ENCODE measurements at regions not wholly inside any gene's neighbourhood (a gene's known extent, or its start where the extent isn't known, plus 50 kb on each side); places are given as distances from the start of the nearest gene placed in this dataset.
"Not testable (repeated sequence)": the region's sequence is repeated elsewhere in the genome, so short reads cannot be mapped to it uniquely, and the experiment has no call there.

DNA sequence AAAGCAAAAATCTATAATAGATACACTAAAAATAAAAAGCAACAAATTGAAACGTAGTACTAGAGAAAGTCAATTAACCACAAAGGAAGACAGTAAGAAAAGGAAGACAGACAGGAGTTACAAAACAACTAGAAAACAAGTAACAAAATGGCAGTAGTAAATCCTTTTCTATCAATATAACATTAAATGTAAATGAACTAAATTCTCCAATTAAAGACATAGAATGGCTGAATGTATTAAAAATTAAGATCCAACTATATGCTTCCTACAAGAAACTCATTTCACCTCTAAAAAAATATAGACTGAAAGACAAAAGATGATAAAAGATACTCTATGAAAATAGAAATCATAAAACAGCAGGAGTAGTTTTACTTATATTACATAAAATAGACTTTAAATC lies 79.1 kb downstream of the CTH start:
- no peak for DNase-seq (ENCODE audit: low read depth in 2 of 2)

DNA sequence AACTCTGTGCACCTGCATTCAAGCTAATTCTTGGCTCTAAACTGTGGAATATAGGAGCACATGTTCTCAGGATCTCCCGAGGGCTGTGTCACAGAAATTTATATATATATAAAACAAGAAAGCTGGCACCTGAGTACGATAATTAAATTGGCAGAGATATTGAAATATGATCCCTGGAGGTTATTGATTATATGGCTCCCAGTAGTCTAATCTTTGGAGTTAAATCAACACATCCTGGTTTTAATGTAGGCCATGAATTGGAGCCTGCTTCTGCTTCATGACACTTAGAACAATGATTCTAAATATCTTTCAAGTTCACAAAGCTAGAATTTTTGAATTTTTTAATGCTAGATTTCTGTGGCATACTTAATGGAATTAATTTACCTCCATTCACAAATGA lies 84.3 kb downstream of the CTH start:
- no peak for DNase-seq (ENCODE audit: low read depth in 2 of 2)

DNA sequence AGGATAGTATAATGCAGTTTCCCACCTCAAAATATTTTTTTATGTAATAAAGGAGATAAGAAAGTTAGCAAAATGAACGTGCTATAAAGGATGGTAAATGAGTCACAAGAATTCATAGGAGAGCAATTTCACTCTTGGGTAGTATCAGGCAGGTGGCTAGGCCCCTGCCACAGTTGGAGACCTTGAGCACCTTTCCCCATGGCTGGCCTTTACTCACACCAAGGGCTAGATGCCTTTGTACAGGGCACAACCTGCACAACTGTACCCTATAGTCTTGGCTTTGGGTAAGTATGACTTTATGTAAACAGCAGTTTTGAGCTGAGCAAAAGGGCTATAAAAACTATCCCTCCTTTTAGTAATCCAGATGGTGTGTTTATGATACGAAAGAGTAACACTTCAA lies 85.1 kb downstream of the CTH start:
- DNase-seq (ENCODE audit: low read depth in 2 of 2), result no peak

DNA sequence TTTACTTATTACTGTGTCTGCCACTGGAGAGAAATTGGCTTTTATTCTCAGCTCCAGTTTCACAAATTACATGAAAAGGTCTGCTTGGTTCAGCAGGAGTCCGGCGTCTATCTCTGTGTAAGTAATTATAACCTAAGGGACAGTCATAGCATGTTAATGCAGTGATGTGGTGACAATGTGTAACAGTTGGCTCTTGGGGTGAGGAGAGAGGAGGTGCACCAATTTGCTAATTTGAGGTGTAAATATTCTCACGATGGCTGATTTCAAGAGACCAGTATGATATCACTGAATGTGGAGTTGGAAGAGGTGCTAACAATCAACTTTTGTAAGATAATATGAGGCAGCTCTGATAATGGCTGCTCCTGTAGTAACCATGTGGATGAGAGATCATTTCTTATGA lies 86.1 kb downstream of the CTH start:
- DNase-seq (ENCODE audit: low read depth in 2 of 2), result no peak

DNA sequence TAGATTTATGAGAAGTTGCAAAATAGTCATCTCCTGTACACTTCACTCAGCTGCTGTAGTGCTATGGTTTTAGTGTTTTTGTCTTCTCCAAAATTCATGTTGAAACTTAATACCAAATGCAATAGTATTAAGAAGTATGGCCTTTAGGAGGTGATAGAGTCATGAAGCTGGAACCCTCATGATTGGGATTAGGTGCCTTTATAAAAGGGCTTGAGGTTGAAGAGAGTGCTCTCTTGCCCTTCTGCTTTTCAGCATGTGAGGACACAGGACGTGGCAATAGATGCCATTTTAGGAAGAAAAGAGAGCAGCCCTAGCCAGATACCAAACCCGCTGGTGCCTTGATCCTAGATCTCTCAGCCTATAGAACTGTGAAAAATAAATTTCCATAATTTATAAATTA lies 87.6 kb downstream of the CTH start:
- no peak for DNase-seq (ENCODE audit: low read depth in 2 of 2)

DNA sequence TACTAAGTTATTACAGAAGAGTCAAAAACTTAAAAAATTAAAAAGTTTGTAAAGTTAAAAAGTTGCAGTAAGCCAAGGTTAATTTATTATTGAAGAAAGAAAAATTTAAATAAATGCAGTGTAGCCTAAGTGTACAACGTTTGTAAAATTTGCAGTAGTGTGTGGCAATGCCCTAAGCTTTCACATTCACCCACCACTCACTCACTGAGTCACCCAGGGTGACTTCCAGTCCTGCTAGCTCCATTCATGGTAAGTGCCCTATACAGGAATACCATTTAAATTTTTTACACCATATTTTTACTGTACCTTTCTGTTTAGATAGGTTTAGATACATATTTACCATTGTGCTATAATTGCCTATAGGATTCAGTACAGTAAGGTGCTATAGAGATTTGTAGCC lies 88.6 kb downstream of the CTH start:
- DNase-seq (ENCODE audit: low read depth in 2 of 2), result no peak

DNA sequence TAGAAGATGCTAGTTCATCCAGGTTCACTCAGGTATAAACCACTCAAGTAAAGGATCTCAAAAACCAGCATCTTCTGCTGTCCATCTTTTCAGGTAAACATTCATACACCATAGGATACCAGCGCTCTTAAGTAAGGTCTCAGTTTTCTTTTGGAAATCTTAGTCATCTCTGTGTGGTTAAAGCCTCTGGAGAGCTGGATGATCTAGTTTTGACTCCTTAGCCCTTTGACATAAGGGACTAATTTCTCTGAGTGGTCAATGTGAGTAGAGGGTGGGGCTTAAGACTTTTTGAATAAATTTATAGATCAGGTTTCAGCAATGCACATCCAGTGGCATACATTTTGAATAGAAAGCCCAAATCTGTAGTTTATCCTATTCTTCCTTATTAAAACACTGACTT lies 92.3 kb downstream of the CTH start:
- DNase-seq (ENCODE audit: low read depth in 2 of 2), result no peak

DNA sequence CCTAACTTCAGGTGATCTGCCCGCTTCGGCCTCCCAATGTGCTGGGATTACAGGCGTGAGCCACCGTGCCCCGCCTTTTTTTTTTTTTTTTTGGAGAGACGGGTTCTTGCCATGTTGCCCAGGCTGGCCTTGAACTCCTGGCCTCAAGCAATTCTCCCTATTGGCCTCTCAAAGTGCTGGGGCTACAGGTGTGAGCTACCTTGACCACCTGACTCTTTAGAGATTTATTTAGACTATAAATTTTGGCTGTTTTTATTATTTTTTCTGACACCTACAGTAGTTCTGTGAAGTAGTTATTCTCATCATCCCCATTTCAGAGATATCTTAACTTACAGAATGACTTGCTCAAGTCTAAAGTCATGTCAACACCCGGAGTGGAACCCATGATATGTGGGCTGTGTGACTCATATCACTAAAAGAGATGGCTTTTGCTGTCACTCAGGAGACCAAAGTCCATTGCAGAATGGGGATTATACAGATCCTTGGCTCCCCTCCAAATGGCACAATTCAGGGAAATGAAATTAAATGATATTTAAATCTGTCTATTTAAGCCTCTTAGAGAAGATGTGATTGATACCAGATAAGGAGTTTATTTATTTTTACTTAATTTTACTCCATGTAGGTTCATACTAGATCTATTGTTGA lies 93.2 kb downstream of the CTH start:
- DNase-seq (ENCODE audit: low read depth in 2 of 2), result no peak

DNA sequence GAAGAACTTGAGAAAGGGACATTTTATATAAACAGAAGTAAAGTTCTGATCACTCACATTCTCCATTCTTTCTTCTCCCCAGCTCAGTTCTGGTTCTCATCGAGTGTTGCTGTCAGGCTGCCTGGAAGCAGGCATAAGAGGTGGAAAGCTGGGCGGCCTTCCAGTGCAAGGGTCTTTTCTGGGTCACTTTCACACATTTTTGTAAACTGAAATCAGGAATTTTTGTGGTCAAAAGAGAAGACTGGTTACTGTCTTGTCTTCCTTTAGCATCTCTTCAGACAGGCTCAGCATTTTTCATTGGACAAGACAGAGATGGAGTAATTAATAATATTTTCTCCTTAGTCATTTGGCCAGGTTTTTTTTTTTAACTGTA lies 93.7 kb downstream of the CTH start:
- no peak for DNase-seq (ENCODE audit: low read depth in 2 of 2)

DNA sequence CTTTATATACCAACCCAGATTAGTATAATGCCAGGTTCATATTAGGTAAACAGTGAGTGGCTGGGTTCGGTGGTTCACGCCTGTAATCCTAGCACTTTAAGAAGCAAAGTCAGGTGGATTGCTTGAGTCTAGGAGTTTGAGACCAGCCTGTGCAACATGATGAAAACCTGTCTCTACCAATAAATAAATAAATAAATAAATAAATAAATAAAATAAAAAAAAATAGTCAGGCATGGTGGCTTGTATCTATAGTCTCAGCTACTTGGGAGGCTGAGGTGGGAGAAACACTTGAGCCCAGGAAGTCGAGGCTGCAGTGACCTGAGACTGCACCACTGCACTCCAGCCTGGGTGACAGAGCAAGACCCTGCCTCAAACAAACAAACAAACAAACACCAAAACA lies 96.9 kb downstream of the CTH start:
- DNase-seq (ENCODE audit: low read depth in 2 of 2), result not testable (repeated sequence)

DNA sequence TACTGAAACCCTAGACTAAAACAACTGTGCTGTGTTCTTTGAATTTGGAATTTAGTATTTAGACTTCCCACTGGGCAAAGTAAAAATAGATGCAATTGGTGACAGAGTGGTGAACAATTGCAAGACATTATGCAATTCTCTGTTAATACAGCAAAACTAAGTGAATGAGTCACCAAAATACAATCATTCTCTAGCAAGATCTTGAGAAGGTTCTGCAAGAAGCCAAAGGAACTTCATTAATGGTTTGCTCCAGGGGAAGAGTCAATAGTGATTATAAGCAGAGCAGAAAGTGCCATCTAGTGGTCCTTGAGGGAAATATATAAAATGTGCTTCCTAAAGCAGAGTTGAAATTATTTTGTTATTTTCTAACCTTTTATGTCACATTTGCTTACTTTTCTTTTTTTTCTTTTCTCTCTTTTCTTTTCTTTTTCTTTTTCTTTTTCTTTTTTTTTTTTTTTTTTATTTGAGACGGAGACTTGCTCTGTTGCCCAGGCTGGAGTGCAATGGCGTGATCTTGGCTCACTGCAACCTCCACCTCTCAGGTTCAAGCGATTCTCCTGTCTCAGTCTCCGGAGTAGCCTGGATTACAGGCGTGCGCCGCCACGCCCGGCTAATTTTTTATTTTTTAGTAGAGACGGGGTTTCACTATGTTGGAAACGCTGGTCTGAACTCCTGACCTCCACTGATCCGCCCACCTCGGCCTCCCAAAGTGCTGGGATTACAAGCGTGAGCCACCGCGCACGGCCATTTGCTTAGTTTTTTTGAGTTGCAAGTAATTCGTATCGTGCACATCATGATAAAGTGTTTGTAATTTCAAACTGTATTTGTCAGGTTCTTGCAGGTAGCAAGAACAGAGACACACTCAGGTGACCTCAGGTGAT lies 99.2 kb downstream of the CTH start:
- no peak for DNase-seq (ENCODE audit: low read depth in 2 of 2)

DNA sequence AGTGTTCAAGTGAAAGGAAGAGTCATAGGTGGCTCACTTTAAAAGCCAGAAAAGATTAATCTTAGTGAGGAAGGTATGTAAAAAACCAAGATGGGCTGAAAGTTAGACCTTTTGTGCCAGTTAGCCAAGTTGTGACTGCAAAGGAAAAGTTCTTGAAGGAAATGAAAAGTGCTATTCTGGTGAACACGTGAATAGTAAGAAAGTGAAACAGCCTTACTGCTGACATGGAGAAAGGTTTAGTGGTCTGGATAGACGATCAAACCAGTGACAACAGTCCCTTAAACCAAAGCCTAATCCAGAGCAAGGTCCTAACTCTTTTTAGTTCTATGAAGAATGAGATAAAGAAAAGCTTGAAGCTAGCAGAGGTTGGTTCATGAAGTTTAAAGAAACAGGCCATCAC lies 106.4 kb downstream of the CTH start:
- DNase-seq (ENCODE audit: low read depth in 2 of 2), result no peak

DNA sequence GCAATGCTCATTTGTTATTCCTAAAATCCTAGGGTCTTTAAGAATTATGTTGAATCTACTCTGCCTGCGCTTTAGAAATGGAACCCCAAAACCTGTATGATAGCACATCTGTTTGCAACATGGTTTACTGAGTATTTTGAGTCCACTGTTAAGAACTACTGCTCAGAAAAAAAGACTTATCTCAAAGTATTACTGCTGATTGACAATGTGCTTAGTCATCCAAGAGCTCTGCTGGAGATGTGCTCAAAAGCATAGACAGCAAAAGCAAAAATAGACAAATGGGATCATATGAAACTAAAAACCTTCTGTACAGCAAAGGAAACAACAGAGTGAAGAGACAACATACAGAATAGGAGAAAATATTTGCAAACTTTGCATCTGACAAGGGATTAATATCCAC lies 107.0 kb downstream of the CTH start:
- no peak for DNase-seq (ENCODE audit: low read depth in 2 of 2)

DNA sequence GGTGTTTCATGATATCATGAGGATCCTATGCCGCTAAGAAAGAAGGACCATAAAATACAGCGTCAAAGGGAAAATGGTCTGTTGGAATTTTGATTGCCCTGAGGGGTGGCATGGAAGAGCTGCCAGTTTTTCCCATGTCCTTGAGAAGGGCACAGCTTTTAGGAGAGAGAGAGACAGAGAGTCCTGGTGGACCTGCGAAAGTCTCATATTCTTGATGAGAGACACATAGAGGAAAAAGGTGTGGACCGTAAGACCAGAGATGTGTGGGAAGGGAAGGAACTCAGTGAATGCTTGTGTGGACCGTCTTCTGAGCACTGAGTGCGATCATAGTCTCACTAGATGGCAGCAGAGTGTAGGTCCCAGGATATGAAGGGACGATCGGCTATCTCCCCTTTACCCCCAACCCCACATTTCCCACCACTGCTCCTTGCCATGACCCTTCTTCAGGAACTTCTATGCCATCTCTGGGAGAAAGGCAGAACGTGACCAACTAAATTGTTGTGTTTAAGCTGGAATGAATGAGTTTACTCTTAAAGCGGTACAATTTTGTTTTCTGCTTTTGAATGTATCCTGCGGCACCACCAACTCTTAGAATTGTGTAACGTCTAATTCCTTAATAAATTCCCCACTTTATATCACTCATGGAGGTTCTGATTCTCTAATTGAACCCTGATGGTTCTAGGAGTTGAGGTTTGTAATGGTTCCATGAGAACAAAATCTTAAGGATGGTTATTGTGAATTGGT lies 117.7 kb downstream of the CTH start:
- no peak for DNase-seq (ENCODE audit: low read depth in 2 of 2)

DNA sequence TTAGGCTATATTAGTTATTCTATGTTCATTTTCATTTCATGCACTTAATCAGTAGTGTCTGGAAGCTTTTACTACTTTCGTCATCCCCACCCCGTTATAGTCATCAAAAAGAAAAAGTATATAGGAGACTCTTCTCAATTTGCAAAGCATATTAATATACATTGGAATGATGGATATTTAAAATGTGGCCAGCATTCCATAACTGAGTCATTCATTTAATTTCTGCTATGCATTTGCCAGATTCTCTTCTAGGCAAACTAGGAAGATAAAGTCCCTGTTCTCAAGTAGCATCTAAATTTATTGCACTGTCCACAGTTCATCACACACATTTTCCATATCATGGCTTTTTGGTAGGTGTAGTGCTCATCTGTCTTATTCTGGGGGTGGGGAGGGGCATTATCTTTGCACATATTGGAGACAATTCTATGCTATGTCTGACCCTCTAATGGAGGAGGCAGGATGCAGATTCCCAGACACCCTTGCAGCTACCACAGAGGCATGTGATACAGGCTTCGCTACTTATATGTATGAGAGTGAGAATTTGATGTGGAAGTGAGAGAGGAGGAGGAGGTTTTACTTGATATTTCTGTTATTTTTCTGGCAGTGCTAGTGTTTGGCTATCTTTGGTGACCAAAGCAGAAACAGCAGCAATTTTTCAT lies 125.8 kb downstream of the CTH start:
- DNase-seq (ENCODE audit: low read depth in 2 of 2), result no peak

DNA sequence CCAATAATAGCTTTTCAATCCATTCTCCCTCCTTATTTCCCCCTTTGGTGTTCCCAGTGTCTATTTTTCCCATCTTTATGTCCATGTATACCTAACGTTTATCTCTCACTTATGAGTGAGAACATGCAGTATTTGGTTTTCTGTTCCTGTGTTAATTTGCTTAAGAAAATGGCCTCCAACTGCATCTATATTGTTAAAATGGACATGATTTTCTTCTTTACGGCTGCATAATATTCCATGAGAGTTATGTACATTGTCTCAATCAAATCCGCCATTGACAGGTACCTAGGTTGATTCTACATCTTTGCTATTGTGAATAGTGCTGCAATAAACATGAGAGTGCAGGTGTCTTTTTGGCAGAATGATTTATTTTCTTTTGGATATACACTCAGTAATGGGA lies 126.7 kb downstream of the CTH start:
- DNase-seq (ENCODE audit: low read depth in 2 of 2), result no peak

DNA sequence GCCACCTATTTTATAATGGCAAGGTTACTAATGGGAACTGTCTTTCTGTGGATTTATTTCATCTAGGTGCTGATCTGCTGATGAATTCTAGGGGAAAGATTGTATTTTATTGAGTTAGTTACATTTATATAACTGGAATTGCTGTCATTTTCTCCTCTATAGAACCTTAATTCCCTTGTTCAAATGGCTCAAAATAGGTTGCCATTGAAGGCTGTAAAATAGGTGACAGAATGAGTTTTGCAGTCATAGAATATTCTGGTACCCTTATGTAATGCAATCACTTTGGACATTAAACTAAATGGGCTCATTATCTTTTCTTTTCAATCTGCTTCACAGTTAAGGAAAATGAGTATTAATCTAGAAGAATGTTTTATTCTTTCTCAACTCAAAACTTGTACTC lies 131.0 kb downstream of the CTH start:
- no peak for DNase-seq (ENCODE audit: low read depth in 2 of 2)

DNA sequence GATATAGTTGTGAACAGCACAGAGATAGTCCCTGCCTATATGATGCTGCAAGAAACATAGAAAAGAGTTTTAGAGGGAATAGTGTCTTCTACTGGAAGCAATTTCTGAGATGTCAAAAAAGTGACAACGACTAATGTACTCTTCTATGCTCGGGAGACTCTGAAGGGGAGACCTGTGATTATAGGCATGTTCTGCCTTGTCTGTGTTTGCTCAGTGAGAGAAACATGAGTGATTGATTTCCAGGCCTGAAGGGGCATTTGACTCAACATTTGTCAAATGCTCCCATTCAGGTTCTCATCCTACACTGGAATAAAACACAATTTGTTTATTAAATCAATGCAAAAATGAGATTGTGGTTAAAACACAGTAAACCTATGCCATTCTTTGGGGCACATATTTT lies 131.8 kb downstream of the CTH start:
- DNase-seq (ENCODE audit: low read depth in 2 of 2), result no peak

DNA sequence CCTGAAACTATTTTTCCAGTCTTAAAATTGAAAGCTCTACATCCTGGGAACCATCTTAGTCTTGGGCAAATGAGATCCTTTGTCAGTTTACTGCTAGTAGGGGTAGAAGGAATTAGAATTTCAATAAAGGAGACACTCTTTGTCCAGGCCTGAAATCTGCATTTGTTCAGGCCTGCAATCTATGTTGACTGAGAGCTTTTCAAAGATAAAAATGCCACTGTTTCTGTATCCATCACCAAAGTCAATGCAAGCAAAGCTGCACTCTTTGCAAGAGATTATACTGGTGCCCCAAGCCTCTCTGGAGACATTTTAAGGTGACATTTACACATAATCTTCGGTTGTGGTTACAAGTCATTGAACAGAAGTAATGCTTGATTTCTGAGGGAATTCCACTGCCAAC lies 135.7 kb downstream of the CTH start:
- no peak for DNase-seq (ENCODE audit: low read depth in 2 of 2)

DNA sequence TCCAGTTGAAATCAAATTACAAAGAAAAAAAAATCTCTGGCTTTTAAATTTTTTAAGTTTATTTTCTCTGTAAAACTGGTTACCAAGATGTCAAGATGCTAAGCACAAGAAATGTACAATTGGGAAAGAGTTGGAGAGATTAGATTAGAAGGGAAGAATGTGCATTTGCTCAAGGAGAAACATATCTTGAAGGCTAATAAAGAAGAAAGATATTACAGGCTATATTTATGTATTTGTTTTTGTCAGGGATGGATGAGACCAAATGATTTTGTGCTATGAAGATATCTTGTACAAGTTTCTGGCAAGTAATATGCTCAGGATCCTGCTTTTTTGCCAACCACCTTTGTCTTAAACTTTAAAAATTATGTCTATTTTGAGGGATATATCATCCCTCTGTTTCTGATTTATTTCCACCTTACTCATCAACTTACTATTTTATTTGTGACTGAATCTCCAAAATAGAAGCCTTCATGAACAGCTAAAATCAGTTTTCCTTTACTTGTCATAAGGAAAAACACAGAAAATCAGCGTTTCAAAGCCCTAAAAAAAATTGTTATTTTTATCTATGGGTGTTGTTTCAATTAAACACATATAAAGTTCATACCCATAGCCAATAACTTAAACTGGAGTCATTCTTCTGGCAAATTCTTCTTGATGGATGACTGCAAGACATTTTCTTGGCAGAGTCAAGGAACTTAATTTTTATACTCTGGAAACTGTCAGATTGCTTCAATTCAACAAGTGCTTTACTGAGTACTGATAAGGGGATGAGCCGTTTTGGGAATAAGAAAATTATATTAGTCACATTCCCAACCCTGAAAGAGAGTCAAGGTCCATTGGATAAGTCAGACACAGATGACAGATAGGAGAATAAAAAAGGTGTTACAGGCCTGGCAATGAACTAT lies 141.8 kb downstream of the CTH start:
- DNase-seq (ENCODE audit: low read depth in 2 of 2), result no peak

DNA sequence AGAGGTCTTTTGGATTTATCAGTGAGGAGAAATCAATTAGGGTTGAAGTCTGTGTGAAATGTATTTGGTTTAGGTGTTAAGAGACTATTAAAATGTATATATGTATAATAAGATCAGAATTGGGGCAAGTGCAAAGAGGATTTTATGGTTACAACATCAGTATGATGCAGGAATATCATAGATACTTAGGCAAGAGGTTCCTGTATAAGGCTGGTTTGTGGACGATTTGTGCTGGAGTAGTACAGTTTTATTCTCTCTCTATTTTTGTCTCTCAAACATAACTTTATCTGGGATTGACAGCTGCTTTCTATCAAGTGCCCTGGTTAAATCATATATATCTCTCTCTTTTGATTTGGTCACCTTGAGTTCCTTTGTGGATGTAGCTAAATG lies 142.5 kb downstream of the CTH start:
- DNase-seq (ENCODE audit: low read depth in 2 of 2), result no peak

Measured in stimulated activated CD4-positive, alpha-beta T cell treated with anti-CD3 and anti-CD28 coated beads, Interleukin-1b, Interleukin-23, amount 100 ng/mL, for 1 hour (primary cell).